HG03469 (cell line): ENCODE measurements at regions not wholly inside any gene's neighbourhood (a gene's known extent, or its start where the extent isn't known, plus 50 kb on each side); places are given as distances from the start of the nearest gene placed in this dataset.

Source experiments
- ATAC-seq: cut with Tn5 transposase; IDR thresholded peaks from one replicate; pipeline ENCODE4 v1.9.1; 2021; ENCODE audit warnings: mild to moderate bottlenecking, moderate library complexity, moderate number of reproducible peaks; ENCODE audit not compliant: unreplicated experiment

DNA sequence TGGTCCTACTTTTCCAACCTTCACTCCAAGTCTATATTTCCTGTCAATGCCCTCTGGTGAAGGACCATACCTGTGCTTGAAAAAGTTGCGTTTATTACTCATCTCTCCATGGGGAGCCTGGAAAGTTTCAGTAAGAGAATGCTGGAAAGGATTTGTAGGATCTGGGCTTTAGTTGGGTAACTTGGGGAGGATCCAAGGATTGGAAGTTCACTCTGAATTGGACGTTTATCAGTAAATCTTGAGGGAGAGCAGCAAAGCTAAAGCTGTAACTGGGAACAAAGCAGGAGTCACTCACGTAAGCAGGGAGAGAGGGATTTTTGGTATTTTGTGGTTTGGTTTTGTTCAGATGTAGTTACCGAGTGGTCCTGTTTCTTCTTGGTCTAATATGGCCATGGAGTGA is 51.4 kb upstream of the NPVF start:
- no peak for ATAC-seq

- ATAC-seq, result no peak
These were observed 51.9 kb upstream of the NPVF start for GRCh38 chr7:25280181-25280580.

DNA sequence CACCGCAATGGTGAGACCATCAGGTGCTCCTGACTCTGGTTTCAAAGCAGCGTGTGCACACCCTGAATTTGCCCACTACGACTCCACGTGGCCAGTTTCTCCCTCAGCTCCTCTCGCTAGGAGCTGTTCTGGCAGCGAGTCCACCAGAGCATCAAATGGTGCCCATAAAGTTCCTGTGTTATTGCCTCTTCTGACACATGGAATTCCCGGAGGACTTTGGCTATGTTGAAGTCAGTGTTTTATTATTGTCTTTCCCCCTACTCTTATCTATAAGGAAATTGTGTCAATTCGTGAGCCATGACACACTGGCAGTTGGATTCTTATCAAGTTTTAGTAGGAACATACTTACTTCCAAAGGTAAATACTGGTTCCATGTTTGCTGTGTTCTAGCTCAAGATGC is 53.9 kb upstream of the NPVF start:
- no peak for ATAC-seq

GRCh38 chr7:25286756-25287155 is 58.5 kb upstream of the NPVF start:
- no peak for ATAC-seq

- ATAC-seq, result no peak
These were observed 59.0 kb upstream of the NPVF start for GRCh38 chr7:25287291-25287690.

GRCh38 chr7:25288556-25289307 is 60.4 kb upstream of the NPVF start:
- no peak for ATAC-seq

GRCh38 chr7:25289518-25289917 is 61.2 kb upstream of the NPVF start:
- no peak for ATAC-seq

DNA sequence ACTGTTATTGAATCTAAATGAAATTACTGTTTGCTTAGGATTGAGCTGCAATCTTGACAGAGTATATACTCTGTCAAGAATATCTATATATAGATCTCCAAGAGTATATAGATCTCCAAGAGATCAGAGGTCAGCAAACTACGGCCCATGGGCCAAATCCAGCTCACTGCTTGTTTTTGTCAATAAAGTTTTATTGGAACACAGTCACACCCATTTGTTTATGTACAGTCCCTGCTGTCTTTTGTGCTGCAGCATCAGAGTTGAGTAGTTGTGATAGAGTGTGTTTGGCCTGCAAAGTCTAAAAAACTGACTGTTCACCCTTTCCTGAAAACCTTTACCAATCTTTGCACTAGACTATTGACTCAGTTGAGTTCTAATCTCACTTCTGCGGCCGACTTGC is 66.3 kb upstream of the NPVF start:
- ATAC-seq, result no peak

GRCh38 chr7:25295387-25295786 is 67.1 kb upstream of the NPVF start:
- no peak for ATAC-seq

GRCh38 chr7:25296086-25296485 is 67.8 kb upstream of the NPVF start:
- no peak for ATAC-seq

DNA sequence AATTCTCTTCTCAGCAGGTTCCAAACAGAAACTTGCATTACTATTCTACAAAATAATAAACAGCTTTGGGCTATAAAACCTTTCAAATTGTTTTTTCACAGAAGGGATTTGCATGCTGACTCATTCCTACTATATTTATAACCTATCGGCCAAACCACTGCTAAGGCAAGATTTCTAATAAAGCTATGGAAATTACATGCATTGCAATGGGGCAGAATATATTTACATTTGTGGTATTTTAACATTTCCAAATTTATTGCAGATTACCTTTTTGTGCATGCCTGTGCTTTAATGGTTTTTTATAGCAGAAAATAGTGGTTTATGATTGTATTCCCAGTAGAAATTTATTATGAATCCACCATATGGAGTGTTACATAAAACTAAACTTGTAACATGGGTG is 69.0 kb upstream of the NPVF start:
- no peak for ATAC-seq

GRCh38 chr7:25303281-25304181 is 75.2 kb upstream of the NPVF start:
- ATAC-seq, result no peak

- ATAC-seq, result no peak
These were observed 76.4 kb upstream of the NPVF start for GRCh38 chr7:25304691-25305090.

- ATAC-seq, result no peak
These were observed 77.5 kb upstream of the NPVF start for GRCh38 chr7:25305831-25306230.

DNA sequence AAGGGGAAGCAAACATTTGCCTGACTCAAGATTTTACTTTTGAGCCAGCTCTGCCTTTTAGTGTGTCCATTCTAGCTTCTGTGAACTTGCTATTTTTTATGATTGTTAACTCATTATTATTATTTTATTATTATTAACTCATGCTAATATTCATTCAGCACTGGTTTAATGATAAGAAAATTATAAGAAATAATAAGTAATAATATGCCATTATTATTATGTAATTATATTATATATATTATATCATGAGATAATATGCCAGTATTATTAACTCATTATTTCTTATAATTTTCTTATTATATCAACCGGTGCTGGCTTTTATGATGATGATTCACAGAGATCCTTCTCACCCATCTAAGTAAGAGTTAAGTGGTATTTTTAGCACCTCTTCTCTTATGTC is 79.3 kb upstream of the NPVF start:
- ATAC-seq, result no peak

DNA sequence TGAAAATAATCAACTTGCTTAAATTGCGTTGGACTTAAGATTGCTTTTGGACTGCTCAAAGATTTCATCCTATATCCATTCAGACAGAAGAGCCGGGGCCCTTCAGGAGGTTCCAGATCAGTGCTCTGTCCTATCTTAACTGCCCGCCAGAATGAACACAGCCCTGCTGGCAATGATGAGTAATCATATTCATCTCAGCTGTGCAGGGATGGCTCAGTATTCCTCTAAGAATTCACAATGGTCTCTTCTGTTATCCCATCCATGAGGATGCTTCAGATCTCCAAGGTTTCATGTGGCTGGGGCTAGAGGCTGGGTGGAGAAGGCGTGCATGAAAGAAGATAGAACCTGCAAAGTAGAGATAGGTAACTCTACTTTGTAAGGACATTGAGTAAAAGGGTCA is 80.0 kb upstream of the NPVF start:
- ATAC-seq, result no peak

DNA sequence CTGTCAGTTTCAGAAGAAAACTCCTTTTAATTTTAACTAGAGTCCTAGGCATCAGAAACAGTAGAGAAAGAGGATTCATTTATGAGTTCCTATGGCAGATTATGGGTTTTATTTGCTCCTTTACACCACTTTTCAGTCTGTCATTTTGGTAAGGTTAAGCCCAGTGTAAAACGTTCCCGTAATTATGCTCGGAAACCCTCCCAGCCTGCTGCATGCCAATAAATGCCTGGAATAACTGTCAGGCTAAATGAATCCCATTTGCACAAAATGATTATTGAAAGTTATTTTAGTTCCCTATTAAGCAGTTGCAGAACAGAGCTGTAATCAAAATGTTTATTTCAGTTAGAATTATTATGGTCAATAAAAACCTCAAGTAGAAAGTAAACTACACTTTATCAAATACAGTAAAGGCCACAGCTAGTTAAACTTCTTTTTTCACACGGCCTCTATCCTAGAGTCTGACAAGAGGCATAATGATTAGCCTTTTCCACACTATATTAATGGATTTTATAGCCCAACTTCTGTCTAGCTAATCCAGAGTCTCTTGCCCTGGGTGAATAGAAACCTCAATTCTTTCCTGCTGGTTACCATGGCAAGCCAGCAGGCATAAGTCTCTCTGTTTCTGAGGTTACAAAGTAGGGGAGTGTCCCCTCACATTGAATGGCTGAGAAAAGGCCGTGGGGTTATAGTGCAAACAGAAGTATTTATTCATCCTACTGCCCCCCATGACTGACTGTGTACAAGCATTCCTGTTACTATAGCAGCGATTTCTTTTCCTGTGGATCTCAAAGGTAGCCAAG is 80.8 kb upstream of the NPVF start:
- no peak for ATAC-seq

DNA sequence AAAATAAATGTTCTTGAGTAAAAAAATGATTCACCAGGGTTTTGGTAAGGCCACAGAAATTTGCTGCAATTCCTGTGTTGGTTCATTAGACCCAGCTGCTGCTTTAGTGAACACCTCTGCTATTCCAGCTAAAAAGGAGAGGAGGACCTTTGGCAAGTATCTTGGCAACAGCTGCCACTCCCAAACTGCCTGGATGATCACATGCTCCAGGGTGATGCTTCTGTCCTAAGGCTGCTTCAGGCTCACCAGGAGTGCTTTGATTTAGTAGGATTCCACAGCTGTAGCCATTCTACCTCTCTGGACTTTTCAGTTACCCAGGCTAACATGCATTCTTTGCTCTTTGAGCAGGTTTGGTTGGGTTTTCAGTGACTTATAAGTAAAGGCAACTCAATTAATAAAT is 82.6 kb upstream of the NPVF start:
- no peak for ATAC-seq

GRCh38 chr7:25311346-25311745 is 83.1 kb upstream of the NPVF start:
- no peak for ATAC-seq

DNA sequence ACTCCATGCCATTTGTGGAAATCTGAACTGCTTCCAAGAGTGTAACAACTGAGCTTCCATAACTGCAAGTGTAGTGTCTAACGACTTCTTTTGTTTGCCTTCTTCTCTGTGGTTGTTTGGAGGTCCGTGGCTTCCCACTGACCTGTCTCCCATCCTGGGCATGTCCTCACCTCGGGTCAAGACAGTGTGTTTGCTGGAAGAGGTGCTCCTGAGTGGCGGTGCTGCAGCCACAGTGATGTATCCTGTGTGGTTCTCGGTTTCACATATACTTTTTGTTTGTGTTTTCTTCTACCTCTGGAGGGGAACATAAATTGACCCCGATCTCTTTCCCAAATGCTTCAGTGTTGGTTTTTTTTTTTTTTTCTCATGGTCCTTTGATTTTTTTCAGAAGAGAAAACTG is 84.7 kb upstream of the NPVF start:
- no peak for ATAC-seq

GRCh38 chr7:25313526-25313925 is 85.2 kb upstream of the NPVF start:
- ATAC-seq, result no peak
